IMR-90 (cell line): ENCODE measurements at regions not wholly inside any gene's neighbourhood (a gene's known extent, or its start where the extent isn't known, plus 50 kb on each side); places are given as distances from the start of the nearest gene placed in this dataset.

Source experiments
- ATAC-seq: fragments of 200-7000 bp; cut with Tn5 transposase; 2 replicates; pipeline ENCODE4 v1.9.1; 2020; ENCODE audit warnings: low read depth, mild to moderate bottlenecking, moderate library complexity
- BruUV-seq: library from RNA; stranded (reverse); fragments of 400-500 nt; replicated peaks from 2 replicates; lab custom pipeline; 2021; lab: Mats Ljungman, UMichigan
- CTCF ChIA-PET: fragments of 300-600 bp; formaldehyde crosslinking; extraction: SDS; loops from one replicate; lab custom pipeline; 2021; ENCODE audit warnings: antibody characterized with exemption; lab: Yijun Ruan, JAX
- POLR2A ChIA-PET: fragments of 300-600 bp; sonication (Branson Sonifier 250); formaldehyde crosslinking; loops from one replicate; lab custom pipeline; 2022; ENCODE audit warnings: antibody characterized with exemption; ENCODE audit not compliant: unreplicated experiment; lab: Charles Lee
- DNase-seq: peaks from one replicate; pipeline ENCODE4 v3.0.0; 2013
- H2AFZ ChIP-seq: replicated peaks from 2 replicates; pipeline ENCODE3; 2013; ENCODE audit warnings: low read length, mild to moderate bottlenecking; ENCODE audit not compliant: poor library complexity
- H2AK5ac ChIP-seq: 2 replicates; pipeline ENCODE4 v1.6.1; 2013; ENCODE audit warnings: low read depth, low read length, inconsistent platforms
- H2AK9ac ChIP-seq: replicated peaks from 2 replicates; pipeline ENCODE3; 2013; ENCODE audit warnings: mild to moderate bottlenecking, low read depth, low read length, moderate library complexity; ENCODE audit not compliant: poor library complexity
- H2BK120ac ChIP-seq: 2 replicates; pipeline ENCODE4 v1.6.1; 2013; ENCODE audit warnings: low read depth, low read length, inconsistent platforms
- H2BK15ac ChIP-seq: 3 replicates; pipeline ENCODE4 v1.6.1; 2013; ENCODE audit warnings: low read depth, low read length, inconsistent platforms
- H2BK20ac ChIP-seq: 2 replicates; pipeline ENCODE4 v1.6.1; 2013; ENCODE audit warnings: low read depth, mild to moderate bottlenecking, inconsistent platforms, low read length, moderate library complexity
- H2BK5ac ChIP-seq: 2 replicates; pipeline ENCODE4 v1.6.1; 2013; ENCODE audit warnings: mild to moderate bottlenecking, low read depth, low read length, inconsistent platforms; ENCODE audit not compliant: poor library complexity, severe bottlenecking
- H3K14ac ChIP-seq: replicated peaks from 2 replicates; pipeline ENCODE4 v1.6.1; 2013; ENCODE audit warnings: low read depth, low read length, inconsistent platforms
- H3K18ac ChIP-seq: 2 replicates; pipeline ENCODE4 v1.6.1; 2013; ENCODE audit warnings: low read depth, low read length, control low read depth
- H3K23ac ChIP-seq: 2 replicates; pipeline ENCODE4 v1.6.1; 2013; ENCODE audit warnings: low read depth, low read length, inconsistent platforms
- H3K27ac ChIP-seq: 2 replicates; pipeline ENCODE4 v1.5.1; 2013; ENCODE audit warnings: mild to moderate bottlenecking, control low read depth, low read length; ENCODE audit not compliant: insufficient read depth
- H3K27me3 ChIP-seq: 2 replicates; pipeline ENCODE4 v1.6.1; 2013; ENCODE audit warnings: low read length; ENCODE audit not compliant: control insufficient read depth, insufficient read depth
- H3K36me3 ChIP-seq: 2 replicates; pipeline ENCODE4 v1.6.1; 2013; ENCODE audit warnings: low read length, mixed read lengths; ENCODE audit not compliant: control insufficient read depth, insufficient read depth
- H3K4ac ChIP-seq: 2 replicates; pipeline ENCODE4 v1.6.1; 2013; ENCODE audit warnings: low read depth, low read length, inconsistent platforms
- H3K4me1 ChIP-seq: 2 replicates; pipeline ENCODE4 v1.6.1; 2013; ENCODE audit warnings: low read length, mixed read lengths; ENCODE audit not compliant: control insufficient read depth, insufficient read depth
- H3K4me2 ChIP-seq: 2 replicates; pipeline ENCODE4 v1.6.1; 2013; ENCODE audit warnings: low read depth, mild to moderate bottlenecking, control low read depth, low read length, moderate library complexity
- H3K4me3 ChIP-seq: 2 replicates; pipeline ENCODE4 v1.5.1; 2013; ENCODE audit warnings: low read depth, mild to moderate bottlenecking, control low read depth, low read length, moderate library complexity; ENCODE audit not compliant: insufficient read depth
- H3K56ac ChIP-seq: 2 replicates; pipeline ENCODE4 v1.6.1; 2013; ENCODE audit warnings: low read length, inconsistent platforms; ENCODE audit not compliant: insufficient read depth; ENCODE audit errors: extremely low read depth
- H3K79me1 ChIP-seq, 2 experiments: 2 replicates each; pipeline ENCODE4 v1.6.1; 2013; ENCODE audit warnings: low read length in 2 of 2, inconsistent platforms in 1 of 2, low read depth in 1 of 2
- H3K9ac ChIP-seq: 2 replicates; pipeline ENCODE4 v1.6.1; 2013; ENCODE audit warnings: low read depth, low read length, control low read depth
- H3K9me1 ChIP-seq: 2 replicates; pipeline ENCODE4 v1.6.1; 2013; ENCODE audit warnings: low read length, inconsistent platforms; ENCODE audit not compliant: insufficient read depth
- H3K9me3 ChIP-seq: 2 replicates; pipeline ENCODE4 v1.6.1; 2013; ENCODE audit warnings: low read length; ENCODE audit not compliant: control insufficient read depth, insufficient read depth
- H4K20me1 ChIP-seq: 2 replicates; pipeline ENCODE4 v1.6.1; 2013; ENCODE audit warnings: low read length, inconsistent platforms; ENCODE audit not compliant: insufficient read depth
- H4K5ac ChIP-seq: 2 replicates; pipeline ENCODE4 v1.6.1; 2013; ENCODE audit warnings: mild to moderate bottlenecking, low read depth, low read length, control low read depth
- H4K8ac ChIP-seq, 2 experiments: 2 replicates each; pipeline ENCODE4 v1.6.1; 2013; ENCODE audit warnings: low read depth in 2 of 2, low read length in 2 of 2, control low read depth in 1 of 2, inconsistent platforms in 1 of 2
- H4K91ac ChIP-seq: 2 replicates; pipeline ENCODE4 v1.6.1; 2013; ENCODE audit warnings: low read depth, low read length, inconsistent platforms; ENCODE audit not compliant: insufficient read depth
- BHLHE40 ChIP-seq: fragments of 150-350 bp; IDR thresholded peaks from 2 replicates; pipeline ENCODE4 v1.6.1; 2016; ENCODE audit warnings: mild to moderate bottlenecking, low read depth, low read length
- CEBPB ChIP-seq: IDR thresholded peaks from 2 replicates; pipeline ENCODE4 v1.6.1; 2012; ENCODE audit warnings: low read depth, low read length, improper control_type of control experiment
- CHD1 ChIP-seq: IDR thresholded peaks from 2 replicates; pipeline ENCODE4 v1.6.1; 2012; ENCODE audit warnings: low read depth, low read length, improper control_type of control experiment
- FOS ChIP-seq: fragments of 150-350 bp; IDR thresholded peaks from 2 replicates; pipeline ENCODE4 v1.6.1; 2016; ENCODE audit warnings: low read depth, low read length
- MAFK ChIP-seq: IDR thresholded peaks from 2 replicates; pipeline ENCODE4 v1.6.1; 2012; ENCODE audit warnings: low read depth, low read length, improper control_type of control experiment
- MAZ ChIP-seq: IDR thresholded peaks from 2 replicates; pipeline ENCODE4 v1.6.1; 2012; ENCODE audit warnings: low read depth, mild to moderate bottlenecking, low read length, improper control_type of control experiment, moderate library complexity, borderline replicate concordance
- MXI1 ChIP-seq: IDR thresholded peaks from 2 replicates; pipeline ENCODE4 v1.6.1; 2012; ENCODE audit warnings: low read depth, mild to moderate bottlenecking, low read length, moderate library complexity, borderline replicate concordance
- NFE2L2 ChIP-seq: fragments of 150-350 bp; IDR thresholded peaks from 2 replicates; pipeline ENCODE4 v1.6.1; 2016; ENCODE audit warnings: low read depth, mild to moderate bottlenecking, low read length
- POLR2A ChIP-seq: IDR thresholded peaks from 2 replicates; pipeline ENCODE4 v1.6.1; 2012; ENCODE audit warnings: mild to moderate bottlenecking, low read depth, low read length
- RAD21 ChIP-seq: IDR thresholded peaks from 2 replicates; pipeline ENCODE4 v1.6.1; 2012; ENCODE audit warnings: low read length, improper control_type of control experiment
- RCOR1 ChIP-seq: IDR thresholded peaks from 2 replicates; pipeline ENCODE4 v1.6.1; 2012; ENCODE audit warnings: mild to moderate bottlenecking, low read length, improper control_type of control experiment; ENCODE audit not compliant: insufficient replicate concordance
- RFX5 ChIP-seq: IDR thresholded peaks from 2 replicates; pipeline ENCODE4 v1.8.0; 2012; ENCODE audit warnings: low read depth, mild to moderate bottlenecking, low read length, moderate library complexity
- SMC3 ChIP-seq: fragments of 150-350 bp; IDR thresholded peaks from 2 replicates; pipeline ENCODE4 v1.6.1; 2016; ENCODE audit warnings: low read depth, mild to moderate bottlenecking, antibody characterized with exemption, low read length, moderate library complexity
- USF2 ChIP-seq: fragments of 150-350 bp; IDR thresholded peaks from 2 replicates; pipeline ENCODE4 v1.6.1; 2017; ENCODE audit warnings: mild to moderate bottlenecking, antibody characterized with exemption, low read length, low read depth
- WGBS, 2 experiments: methylation state at CpG; one replicate each; pipeline versions ENCODE4 v1.1.5 to v1.1.7; 2013; ENCODE audit warnings: missing lambda C conversion rate in 2 of 2; ENCODE audit not compliant: insufficient read length in 1 of 2; ENCODE audit errors: extremely low coverage in 2 of 2; 5-methylcytosine and 5-hydroxymethylcytosine counted together
- dilution Hi-C: fragments of 300-500 bp; cut with HindIII; formaldehyde crosslinking; loops from one replicate; pipeline ENCODE4 v1.14.3; 2018; ENCODE audit warnings: low sequenced_read_pairs; ENCODE audit not compliant: unreplicated experiment
- in situ Hi-C: fragments of 300-500 bp; cut with MboI; formaldehyde crosslinking; loops from 3 replicates; pipeline ENCODE4 v1.14.3; 2019; ENCODE audit warnings: low sequenced_read_pairs, inconsistent platforms, mixed read lengths
- intact Hi-C: fragments of 100-400 bp; cut with micrococcal nuclease; formaldehyde crosslinking; loops from 2 replicates; pipeline ENCODE4 v1.10.0; 2022
- TF ChIP-seq, protein P1 (sequence below): conservative IDR thresholded peaks from 2 replicates; pipeline ENCODE4 v1.5.1; 2012; ENCODE audit warnings: mild to moderate bottlenecking, low read depth, low read length, improper control_type of control experiment
- TF ChIP-seq, protein P2 (sequence below): fragments of 150-350 bp; IDR thresholded peaks from 2 replicates; pipeline ENCODE4 v1.6.1; 2016; ENCODE audit warnings: low read depth, mild to moderate bottlenecking, low read length, moderate library complexity, borderline replicate concordance

GRCh38 chr10:45545150-45545549 is 127.4 kb downstream of the ZFAND4 start:
- intact Hi-C loops (no loop called here), in situ Hi-C loops (no loop called here), dilution Hi-C loops (no loop called here)
- Histone ChIP-seq H3K4me2 (no peak overlapping the region), H3K9ac (no peak overlapping the region), H3K9me1 (no peaks in the 10 kb centered on the region), H3K4me1 (no peaks in the 10 kb centered on the region), H2AFZ (no peak overlapping the region), H3K27ac (no peak overlapping the region), H3K23ac (no peak overlapping the region), H3K4me3 (no peak overlapping the region), H4K8ac (no peak overlapping the region), H3K9me3 (no peaks in the 10 kb centered on the region), H4K91ac (no peak overlapping the region), H3K79me1 (no peaks in the 10 kb centered on the region; a peak in 1 of 4 replicates), H4K20me1 (no peaks in the 10 kb centered on the region), H3K4ac (no peak overlapping the region), H2BK20ac (no peak overlapping the region), H3K56ac (no peak overlapping the region), H2AK9ac (no peak overlapping the region), H4K5ac (no peak overlapping the region), H3K14ac (no peak overlapping the region), H2BK15ac (no peak overlapping the region), H2BK120ac (no peak overlapping the region), H3K36me3 (no peaks in the 10 kb centered on the region), H3K27me3 (no peaks in the 10 kb centered on the region), H2BK5ac (no peak overlapping the region), H3K18ac (no peak overlapping the region), H2AK5ac (no peak overlapping the region)
- ChIA-PET POLR2A (no interaction called here), CTCF (no interaction called here)
- ATAC-seq: no peak
- BruUV-seq: no TSS peak
- TF ChIP-seq CHD1 (no peak), CEBPB (no peak), USF2 (no peak), NFE2L2 (no peak), SMC3 (no peak), POLR2A (no peak), FOS (no peak), RFX5 (no peak), MAZ (no peak), RAD21 (no peak), MXI1 (no peak), MAFK (no peak), RCOR1 (no peak), BHLHE40 (no peak)
- TF ChIP-seq, protein P1, sequence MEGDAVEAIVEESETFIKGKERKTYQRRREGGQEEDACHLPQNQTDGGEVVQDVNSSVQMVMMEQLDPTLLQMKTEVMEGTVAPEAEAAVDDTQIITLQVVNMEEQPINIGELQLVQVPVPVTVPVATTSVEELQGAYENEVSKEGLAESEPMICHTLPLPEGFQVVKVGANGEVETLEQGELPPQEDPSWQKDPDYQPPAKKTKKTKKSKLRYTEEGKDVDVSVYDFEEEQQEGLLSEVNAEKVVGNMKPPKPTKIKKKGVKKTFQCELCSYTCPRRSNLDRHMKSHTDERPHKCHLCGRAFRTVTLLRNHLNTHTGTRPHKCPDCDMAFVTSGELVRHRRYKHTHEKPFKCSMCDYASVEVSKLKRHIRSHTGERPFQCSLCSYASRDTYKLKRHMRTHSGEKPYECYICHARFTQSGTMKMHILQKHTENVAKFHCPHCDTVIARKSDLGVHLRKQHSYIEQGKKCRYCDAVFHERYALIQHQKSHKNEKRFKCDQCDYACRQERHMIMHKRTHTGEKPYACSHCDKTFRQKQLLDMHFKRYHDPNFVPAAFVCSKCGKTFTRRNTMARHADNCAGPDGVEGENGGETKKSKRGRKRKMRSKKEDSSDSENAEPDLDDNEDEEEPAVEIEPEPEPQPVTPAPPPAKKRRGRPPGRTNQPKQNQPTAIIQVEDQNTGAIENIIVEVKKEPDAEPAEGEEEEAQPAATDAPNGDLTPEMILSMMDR: no peak
- TF ChIP-seq, protein P2, sequence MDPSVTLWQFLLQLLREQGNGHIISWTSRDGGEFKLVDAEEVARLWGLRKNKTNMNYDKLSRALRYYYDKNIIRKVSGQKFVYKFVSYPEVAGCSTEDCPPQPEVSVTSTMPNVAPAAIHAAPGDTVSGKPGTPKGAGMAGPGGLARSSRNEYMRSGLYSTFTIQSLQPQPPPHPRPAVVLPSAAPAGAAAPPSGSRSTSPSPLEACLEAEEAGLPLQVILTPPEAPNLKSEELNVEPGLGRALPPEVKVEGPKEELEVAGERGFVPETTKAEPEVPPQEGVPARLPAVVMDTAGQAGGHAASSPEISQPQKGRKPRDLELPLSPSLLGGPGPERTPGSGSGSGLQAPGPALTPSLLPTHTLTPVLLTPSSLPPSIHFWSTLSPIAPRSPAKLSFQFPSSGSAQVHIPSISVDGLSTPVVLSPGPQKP: no peak
- no CpG with 5 or more reads among the region's 1 CpG for WGBS, 2 experiments
- DNase-seq: no peak
